ENCODE measurements at regions not wholly inside any gene's neighbourhood (a gene's known extent, or its start where the extent isn't known, plus 50 kb on each side); places are given as distances from the start of the nearest gene placed in this dataset.

- Histone ChIP-seq H3K4me2 (ENCODE audit: insufficient read depth, low read length) (no peak overlapping the region), H3K27me3 (ENCODE audit: insufficient read depth, low read length) (no peaks in the 10 kb centered on the region), H3K9me3 (ENCODE audit: low read depth, low read length) (no peaks in the 10 kb centered on the region), H3K36me3 (ENCODE audit: insufficient read depth, low read length) (no peaks in the 10 kb centered on the region), H3K79me2 (ENCODE audit: insufficient read depth, low read length) (no peaks in the 10 kb centered on the region), H3K4me1 (ENCODE audit: insufficient read depth, low read length) (no peaks in the 10 kb centered on the region), H2AFZ (ENCODE audit: low read length) (no peak overlapping the region), H3K27ac (ENCODE audit: low read depth, low read length) (no peak overlapping the region), H3K4me3 (ENCODE audit: insufficient read depth, low read length) (no peak overlapping the region), H4K20me1 (ENCODE audit: insufficient read depth, low read length) (no peaks in the 10 kb centered on the region)
- TF ChIP-seq CTCF (IDR thresholded peaks at IDR 0.05; ENCODE audit: extremely low read depth, low read depth, low read length), result no peak
- no peak for DNase-seq (ENCODE audit: insufficient read length, low spot score, missing footprints)
Observed at GRCh38 chr21:31447505-31447904, 103.4 kb upstream of the TIAM1 start.

DNA sequence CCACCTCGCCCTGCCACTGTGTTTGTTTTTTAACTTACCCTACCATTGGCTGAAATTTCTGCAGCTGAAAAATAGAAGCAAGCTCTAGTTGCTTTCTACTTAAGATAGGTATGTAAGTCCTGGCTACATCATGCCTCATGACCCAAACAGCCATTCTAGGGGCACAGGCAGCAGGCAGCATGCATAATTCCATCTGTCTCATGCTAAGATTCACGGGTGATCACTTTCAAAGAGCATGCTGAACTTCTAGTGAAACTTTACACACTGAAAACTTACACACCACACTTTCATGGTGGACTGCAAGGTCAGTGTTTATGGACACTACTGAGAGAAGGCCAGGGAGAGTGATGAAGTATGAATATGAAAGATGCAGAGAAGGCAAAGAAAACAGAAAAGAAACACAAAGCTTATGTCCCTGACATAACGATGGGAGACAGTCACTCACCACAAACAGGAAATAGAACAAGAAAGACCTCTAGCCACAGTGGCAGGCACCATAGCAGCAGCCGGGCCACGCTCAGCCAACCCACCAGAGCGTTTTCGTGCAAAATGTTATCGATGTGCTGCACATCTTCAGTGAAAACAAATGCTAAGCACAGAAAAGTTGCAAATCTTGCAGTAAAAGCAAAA is 102.3 kb upstream of the TIAM1 start:
- Histone ChIP-seq H3K4me1 (ENCODE audit: insufficient read depth, low read length) (no peaks in the 10 kb centered on the region), H3K4me3 (ENCODE audit: insufficient read depth, low read length) (no peak overlapping the region), H2AFZ (ENCODE audit: low read length) (no peak overlapping the region), H3K9me3 (ENCODE audit: low read depth, low read length) (peaks cover under 1% of the 10 kb centered on the region), H3K27me3 (ENCODE audit: insufficient read depth, low read length) (no peaks in the 10 kb centered on the region), H3K79me2 (ENCODE audit: insufficient read depth, low read length) (no peaks in the 10 kb centered on the region), H3K36me3 (ENCODE audit: insufficient read depth, low read length) (no peaks in the 10 kb centered on the region), H3K27ac (ENCODE audit: low read depth, low read length) (no peak overlapping the region), H3K4me2 (ENCODE audit: insufficient read depth, low read length) (no peak overlapping the region), H4K20me1 (ENCODE audit: insufficient read depth, low read length) (no peaks in the 10 kb centered on the region)
- TF ChIP-seq CTCF (IDR thresholded peaks at IDR 0.05; ENCODE audit: extremely low read depth, low read depth, low read length), result no peak
- DNase-seq (ENCODE audit: insufficient read length, low spot score, missing footprints), result no peak

DNA sequence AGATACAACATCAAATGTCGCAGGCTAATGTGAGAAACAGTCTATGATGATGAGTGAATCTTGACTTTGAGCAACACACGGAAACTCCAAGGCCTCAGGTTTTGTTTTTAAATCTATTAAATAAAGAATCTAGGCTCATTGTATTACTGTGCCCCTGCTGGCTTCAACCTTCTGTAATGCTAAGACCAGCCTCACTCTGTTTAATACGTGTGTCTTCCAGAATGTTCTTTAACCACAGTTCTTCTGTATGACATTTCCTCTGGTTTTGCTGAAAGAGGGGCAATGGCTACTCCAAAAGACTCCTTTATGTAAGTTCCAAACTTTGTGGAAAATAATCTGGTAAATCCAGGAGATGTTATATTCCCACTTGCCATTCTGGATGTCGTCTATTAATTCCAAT is 101.1 kb upstream of the TIAM1 start:
- no peaks in the 10 kb centered on the region for H4K20me1 ChIP-seq (ENCODE audit: insufficient read depth, low read length)
- no peak for TF ChIP-seq CTCF (IDR thresholded peaks at IDR 0.05; ENCODE audit: extremely low read depth, low read depth, low read length)
- H3K27me3 ChIP-seq (ENCODE audit: insufficient read depth, low read length), result no peaks in the 10 kb centered on the region
- no peaks in the 10 kb centered on the region for H3K36me3 ChIP-seq (ENCODE audit: insufficient read depth, low read length)
- no peak overlapping the region for H3K27ac ChIP-seq (ENCODE audit: low read depth, low read length)
- no peaks in the 10 kb centered on the region for H3K4me1 ChIP-seq (ENCODE audit: insufficient read depth, low read length)
- no peak overlapping the region for H2AFZ ChIP-seq (ENCODE audit: low read length)
- H3K79me2 ChIP-seq (ENCODE audit: insufficient read depth, low read length), result no peaks in the 10 kb centered on the region
- H3K9me3 ChIP-seq (ENCODE audit: low read depth, low read length), result peaks cover 2% of the 10 kb centered on the region
- no peak overlapping the region for H3K4me3 ChIP-seq (ENCODE audit: insufficient read depth, low read length)
- no peak for DNase-seq (ENCODE audit: insufficient read length, low spot score, missing footprints)
- no peak overlapping the region for H3K4me2 ChIP-seq (ENCODE audit: insufficient read depth, low read length)

GRCh38 chr21:31443736-31444521 is 99.9 kb upstream of the TIAM1 start:
- Histone ChIP-seq H3K36me3 (ENCODE audit: insufficient read depth, low read length) (no peaks in the 10 kb centered on the region), H3K27ac (ENCODE audit: low read depth, low read length) (no peak overlapping the region), H3K4me2 (ENCODE audit: insufficient read depth, low read length) (no peak overlapping the region), H3K4me1 (ENCODE audit: insufficient read depth, low read length) (no peaks in the 10 kb centered on the region), H3K79me2 (ENCODE audit: insufficient read depth, low read length) (no peaks in the 10 kb centered on the region), H4K20me1 (ENCODE audit: insufficient read depth, low read length) (no peaks in the 10 kb centered on the region), H3K9me3 (ENCODE audit: low read depth, low read length) (peaks cover 2% of the 10 kb centered on the region), H3K27me3 (ENCODE audit: insufficient read depth, low read length) (no peaks in the 10 kb centered on the region), H2AFZ (ENCODE audit: low read length) (no peak overlapping the region), H3K4me3 (ENCODE audit: insufficient read depth, low read length) (no peak overlapping the region)
- TF ChIP-seq CTCF (IDR thresholded peaks at IDR 0.05; ENCODE audit: extremely low read depth, low read depth, low read length), result no peak
- DNase-seq (ENCODE audit: insufficient read length, low spot score, missing footprints), result no peak
